GM13976 (cell line): ENCODE measurements at regions not wholly inside any gene's neighbourhood (a gene's known extent, or its start where the extent isn't known, plus 50 kb on each side); places are given as distances from the start of the nearest gene placed in this dataset.

Source experiments
- DNase-seq: peaks from one replicate; pipeline ENCODE4 v3.0.0; 2012; ENCODE audit warnings: low spot score
- CTCF ChIP-seq: IDR thresholded peaks from 2 replicates; pipeline ENCODE4 v1.5.1; 2012; ENCODE audit warnings: borderline replicate concordance, mild to moderate bottlenecking; ENCODE audit not compliant: insufficient read depth; ENCODE audit errors: extremely low read depth, missing control alignments, control extremely low read depth
- in situ Hi-C: fragments of 300-500 bp; cut with MboI; formaldehyde crosslinking; loops from one replicate; pipeline ENCODE4 v1.12.0; 2022; ENCODE audit warnings: low sequenced_read_pairs, mixed read lengths, inconsistent platforms; ENCODE audit not compliant: unreplicated experiment

GRCh38 chr12:3951380-3952135 is 78.4 kb upstream of the PARP11 start:
- in situ Hi-C loops: no loop called here
- TF ChIP-seq CTCF: no peak
- no peak for DNase-seq

- in situ Hi-C loops: no loop called here
- no peak for DNase-seq
- no peak for TF ChIP-seq CTCF
Observed at GRCh38 chr12:3950714-3951320, 77.6 kb upstream of the PARP11 start.

- in situ Hi-C loops: no loop called here
- TF ChIP-seq CTCF: no peak
- DNase-seq: no peak
Observed at GRCh38 chr12:3947781-3948180, 74.6 kb upstream of the PARP11 start.

- in situ Hi-C loops: no loop called here
- no peak for TF ChIP-seq CTCF
- DNase-seq: no peak
Observed at GRCh38 chr12:3945671-3946070, 72.5 kb upstream of the PARP11 start.

GRCh38 chr12:3944620-3945019 is 71.4 kb upstream of the PARP11 start:
- no peak for DNase-seq
- no peak for TF ChIP-seq CTCF
- in situ Hi-C loops: no loop called here

GRCh38 chr12:3938042-3938544 is 64.9 kb upstream of the PARP11 start:
- in situ Hi-C loops: no loop called here
- no peak for DNase-seq
- TF ChIP-seq CTCF: no peak
